ENCODE measurements at regions not wholly inside any gene's neighbourhood (a gene's known extent, or its start where the extent isn't known, plus 50 kb on each side); places are given as distances from the start of the nearest gene placed in this dataset.

- ATAC-seq (ENCODE audit: low read depth), result no peak
- H3K27me3 ChIP-seq (ENCODE audit: insufficient read depth, poor library complexity, severe bottlenecking), result peaks cover 71% of the 10 kb centered on the region
- TF ChIP-seq, protein P1, sequence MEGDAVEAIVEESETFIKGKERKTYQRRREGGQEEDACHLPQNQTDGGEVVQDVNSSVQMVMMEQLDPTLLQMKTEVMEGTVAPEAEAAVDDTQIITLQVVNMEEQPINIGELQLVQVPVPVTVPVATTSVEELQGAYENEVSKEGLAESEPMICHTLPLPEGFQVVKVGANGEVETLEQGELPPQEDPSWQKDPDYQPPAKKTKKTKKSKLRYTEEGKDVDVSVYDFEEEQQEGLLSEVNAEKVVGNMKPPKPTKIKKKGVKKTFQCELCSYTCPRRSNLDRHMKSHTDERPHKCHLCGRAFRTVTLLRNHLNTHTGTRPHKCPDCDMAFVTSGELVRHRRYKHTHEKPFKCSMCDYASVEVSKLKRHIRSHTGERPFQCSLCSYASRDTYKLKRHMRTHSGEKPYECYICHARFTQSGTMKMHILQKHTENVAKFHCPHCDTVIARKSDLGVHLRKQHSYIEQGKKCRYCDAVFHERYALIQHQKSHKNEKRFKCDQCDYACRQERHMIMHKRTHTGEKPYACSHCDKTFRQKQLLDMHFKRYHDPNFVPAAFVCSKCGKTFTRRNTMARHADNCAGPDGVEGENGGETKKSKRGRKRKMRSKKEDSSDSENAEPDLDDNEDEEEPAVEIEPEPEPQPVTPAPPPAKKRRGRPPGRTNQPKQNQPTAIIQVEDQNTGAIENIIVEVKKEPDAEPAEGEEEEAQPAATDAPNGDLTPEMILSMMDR (IDR thresholded peaks at IDR 0.05; ENCODE audit: poor library complexity, severe bottlenecking), result no peak
Observed at GRCh38 chr16:86249631-86250030, 260.7 kb upstream of the FOXF1 start.

GRCh38 chr16:86251682-86252081 is 258.6 kb upstream of the FOXF1 start:
- Histone ChIP-seq H3K27ac (ENCODE audit: poor library complexity, severe bottlenecking) (no peak overlapping the region), H3K36me3 (ENCODE audit: low read depth) (no peaks in the 10 kb centered on the region), H3K4me1 (ENCODE audit: insufficient read depth, poor library complexity, severe bottlenecking) (no peaks in the 10 kb centered on the region), H3K27me3 (ENCODE audit: insufficient read depth, poor library complexity, severe bottlenecking) (peaks cover 61% of the 10 kb centered on the region), H3K4me3 (ENCODE audit: severe bottlenecking) (no peak overlapping the region), H3K9me3 (ENCODE audit: severe bottlenecking) (no peaks in the 10 kb centered on the region)
- DNase-seq (ENCODE audit: low spot score), result no peak
- ATAC-seq (ENCODE audit: low read depth), result no peak
- TF ChIP-seq, protein P1 (IDR thresholded peaks at IDR 0.05; ENCODE audit: poor library complexity, severe bottlenecking), result no peak

More at GRCh38 chr16:86249631-86250030, 260.7 kb upstream of the FOXF1 start:
- H3K4me3 ChIP-seq (ENCODE audit: severe bottlenecking), result no peak overlapping the region
- H3K9me3 ChIP-seq (ENCODE audit: severe bottlenecking), result no peaks in the 10 kb centered on the region
- H3K36me3 ChIP-seq (ENCODE audit: low read depth), result no peaks in the 10 kb centered on the region
- DNase-seq (ENCODE audit: low spot score), result no peak
- H3K4me1 ChIP-seq (ENCODE audit: insufficient read depth, poor library complexity, severe bottlenecking), result no peaks in the 10 kb centered on the region
- H3K27ac ChIP-seq (ENCODE audit: poor library complexity, severe bottlenecking), result no peak overlapping the region

DNA sequence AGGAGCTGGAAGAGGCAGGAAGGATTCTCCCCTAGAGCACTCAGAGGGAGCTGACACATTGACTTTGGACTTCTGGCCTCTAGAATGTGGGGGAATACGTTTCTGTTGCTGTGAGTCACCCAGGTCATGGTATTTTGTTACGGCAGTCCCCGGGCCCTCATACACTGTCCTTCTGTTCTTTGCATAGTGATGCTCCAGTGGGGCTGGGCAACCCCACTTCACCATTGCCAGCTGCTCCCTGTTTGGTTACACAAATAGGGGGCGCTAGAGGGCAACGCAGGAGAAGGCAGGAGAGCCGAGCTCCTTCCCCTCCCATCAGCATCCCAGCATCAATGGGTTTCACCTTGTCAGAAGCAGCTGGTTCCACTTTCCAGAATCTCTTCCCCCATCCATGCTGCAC is 257.7 kb upstream of the FOXF1 start:
- ATAC-seq (ENCODE audit: low read depth) (no peak), DNase-seq (ENCODE audit: low spot score) (no peak)
- no peaks in the 10 kb centered on the region for H3K9me3 ChIP-seq (ENCODE audit: severe bottlenecking)
- no peaks in the 10 kb centered on the region for H3K4me1 ChIP-seq (ENCODE audit: insufficient read depth, poor library complexity, severe bottlenecking)
- peaks cover 52% of the 10 kb centered on the region for H3K27me3 ChIP-seq (ENCODE audit: insufficient read depth, poor library complexity, severe bottlenecking)
- no peak overlapping the region for H3K27ac ChIP-seq (ENCODE audit: poor library complexity, severe bottlenecking)
- H3K36me3 ChIP-seq (ENCODE audit: low read depth), result no peaks in the 10 kb centered on the region
- TF ChIP-seq, protein P1 (IDR thresholded peaks at IDR 0.05; ENCODE audit: poor library complexity, severe bottlenecking), result peak; percentile 21
- no peak overlapping the region for H3K4me3 ChIP-seq (ENCODE audit: severe bottlenecking)

GRCh38 chr16:86255966-86256365 is 254.4 kb upstream of the FOXF1 start:
- Histone ChIP-seq H3K27ac (ENCODE audit: poor library complexity, severe bottlenecking) (no peak overlapping the region), H3K4me3 (ENCODE audit: severe bottlenecking) (no peak overlapping the region)
- TF ChIP-seq, protein P1 (IDR thresholded peaks at IDR 0.05; ENCODE audit: poor library complexity, severe bottlenecking), result no peak

GRCh38 chr16:86256995-86257394 is 253.3 kb upstream of the FOXF1 start:
- no peaks in the 10 kb centered on the region for H3K36me3 ChIP-seq (ENCODE audit: low read depth)
- TF ChIP-seq, protein P1 (IDR thresholded peaks at IDR 0.05; ENCODE audit: poor library complexity, severe bottlenecking), result no peak
- H3K27ac ChIP-seq (ENCODE audit: poor library complexity, severe bottlenecking), result no peak overlapping the region
- no peak for ATAC-seq (ENCODE audit: low read depth)
- peaks cover 21% of the 10 kb centered on the region for H3K27me3 ChIP-seq (ENCODE audit: insufficient read depth, poor library complexity, severe bottlenecking)
- H3K9me3 ChIP-seq (ENCODE audit: severe bottlenecking), result no peaks in the 10 kb centered on the region
- H3K4me1 ChIP-seq (ENCODE audit: insufficient read depth, poor library complexity, severe bottlenecking), result no peaks in the 10 kb centered on the region
- no peak for DNase-seq (ENCODE audit: low spot score)
- no peak overlapping the region for H3K4me3 ChIP-seq (ENCODE audit: severe bottlenecking)

More at GRCh38 chr16:86255966-86256365, 254.4 kb upstream of the FOXF1 start:
- H3K4me1 ChIP-seq (ENCODE audit: insufficient read depth, poor library complexity, severe bottlenecking), result no peaks in the 10 kb centered on the region
- ATAC-seq (ENCODE audit: low read depth) (no peak), DNase-seq (ENCODE audit: low spot score) (no peak)
- H3K36me3 ChIP-seq (ENCODE audit: low read depth), result no peaks in the 10 kb centered on the region
- peaks cover 31% of the 10 kb centered on the region for H3K27me3 ChIP-seq (ENCODE audit: insufficient read depth, poor library complexity, severe bottlenecking)
- no peaks in the 10 kb centered on the region for H3K9me3 ChIP-seq (ENCODE audit: severe bottlenecking)
